ENCODE measurements at regions not wholly inside any gene's neighbourhood (a gene's known extent, or its start where the extent isn't known, plus 50 kb on each side); places are given as distances from the start of the nearest gene placed in this dataset.

GRCh38 chr13:96904232-96904631, 90.0 kb downstream of the OXGR1 start:
- H3K9me3 ChIP-seq (ENCODE audit: low read depth): no peaks in the 10 kb centered on the region
- peak overlapping the region; percentile 79 for H2AFZ ChIP-seq (replicated peaks)
- Mint-ChIP-seq H3K36me3 (no peaks in the 10 kb centered on the region), H3K27ac (no peak overlapping the region), H3K4me3 (no peak overlapping the region), H3K4me1 (peaks cover 10% of the 10 kb centered on the region), H3K9me3 (no peaks in the 10 kb centered on the region), H3K27me3 (ENCODE audit: insufficient read depth, low read depth) (no peaks in the 10 kb centered on the region)
- no peak overlapping the region for H3K27ac ChIP-seq
- H4K20me1 ChIP-seq (ENCODE audit: low read depth): no peaks in the 10 kb centered on the region
- H3K9ac ChIP-seq: no peak overlapping the region
- H3K79me2 ChIP-seq (ENCODE audit: low read depth): no peaks in the 10 kb centered on the region
- DNase-seq (ENCODE audit: low spot score): no peak
- no peak overlapping the region for H3K4me2 ChIP-seq
- H3K36me3 ChIP-seq: no peaks in the 10 kb centered on the region
- no peaks in the 10 kb centered on the region for H3K4me1 ChIP-seq
- no peaks in the 10 kb centered on the region for H3K27me3 ChIP-seq
- no peaks in the 10 kb centered on the region for H3F3A ChIP-seq (ENCODE audit: low read depth)
- TF ChIP-seq CTCF (IDR thresholded peaks at IDR 0.05): no peak
- no peak for TF ChIP-seq EZH2 (IDR thresholded peaks at IDR 0.05)
- no peak for TF ChIP-seq EZH2phosphoT487 (IDR thresholded peaks at IDR 0.05)
- H3K4me3 ChIP-seq: no peak overlapping the region

- no peak for DNase-seq (ENCODE audit: low spot score)
- Histone ChIP-seq H3K4me1 (peaks cover 7% of the 10 kb centered on the region), H3K27ac (no peak overlapping the region), H3K27me3 (no peaks in the 10 kb centered on the region), H2AFZ (replicated peaks) (no peak overlapping the region), H3K36me3 (no peaks in the 10 kb centered on the region), H3F3A (ENCODE audit: low read depth) (no peaks in the 10 kb centered on the region), H3K9me3 (ENCODE audit: low read depth) (no peaks in the 10 kb centered on the region), H4K20me1 (ENCODE audit: low read depth) (no peaks in the 10 kb centered on the region), H3K9ac (no peak overlapping the region), H3K79me2 (ENCODE audit: low read depth) (no peaks in the 10 kb centered on the region), H3K4me3 (no peak overlapping the region), H3K4me2 (no peak overlapping the region)
- Mint-ChIP-seq H3K9me3 (no peaks in the 10 kb centered on the region), H3K36me3 (no peaks in the 10 kb centered on the region), H3K4me1 (peaks cover 16% of the 10 kb centered on the region), H3K27ac (no peak overlapping the region), H3K4me3 (no peak overlapping the region), H3K27me3 (ENCODE audit: insufficient read depth, low read depth) (no peaks in the 10 kb centered on the region)
- no peak for TF ChIP-seq EZH2phosphoT487 (IDR thresholded peaks at IDR 0.05)
- TF ChIP-seq EZH2 (IDR thresholded peaks at IDR 0.05): no peak
- TF ChIP-seq CTCF (IDR thresholded peaks at IDR 0.05): no peak
Measured at GRCh38 chr13:96903085-96903484, 91.2 kb downstream of the OXGR1 start.

GRCh38 chr13:96900986-96901385, 93.3 kb downstream of the OXGR1 start:
- no peak overlapping the region for H3K27ac Mint-ChIP-seq
- DNase-seq (ENCODE audit: low spot score): no peak
- Histone ChIP-seq H3K27me3 (no peaks in the 10 kb centered on the region), H4K20me1 (ENCODE audit: low read depth) (no peaks in the 10 kb centered on the region), H3K9ac (no peak overlapping the region), H3F3A (ENCODE audit: low read depth) (no peaks in the 10 kb centered on the region), H3K4me2 (no peak overlapping the region), H3K4me3 (no peak overlapping the region), H3K36me3 (no peaks in the 10 kb centered on the region), H3K79me2 (ENCODE audit: low read depth) (no peaks in the 10 kb centered on the region), H3K4me1 (peaks cover 7% of the 10 kb centered on the region), H3K9me3 (ENCODE audit: low read depth) (no peaks in the 10 kb centered on the region), H2AFZ (replicated peaks) (no peak overlapping the region), H3K27ac (no peak overlapping the region)
- H3K27me3 Mint-ChIP-seq (ENCODE audit: insufficient read depth, low read depth): peaks cover 2% of the 10 kb centered on the region
- no peak for TF ChIP-seq CTCF (IDR thresholded peaks at IDR 0.05)
- no peak for TF ChIP-seq EZH2 (IDR thresholded peaks at IDR 0.05)
- no peak for TF ChIP-seq EZH2phosphoT487 (IDR thresholded peaks at IDR 0.05)
- peaks cover 16% of the 10 kb centered on the region for H3K4me1 Mint-ChIP-seq
- no peaks in the 10 kb centered on the region for H3K9me3 Mint-ChIP-seq
- no peak overlapping the region for H3K4me3 Mint-ChIP-seq
- H3K36me3 Mint-ChIP-seq: no peaks in the 10 kb centered on the region

Measured in neural progenitor cell (in vitro differentiated cells).